ENCODE measurements at regions not wholly inside any gene's neighbourhood (a gene's known extent, or its start where the extent isn't known, plus 50 kb on each side); places are given as distances from the start of the nearest gene placed in this dataset.

- Histone ChIP-seq H3K23me2 (ENCODE audit: insufficient read length, low read depth, low read length, poor library complexity, severe bottlenecking) (no peaks in the 10 kb centered on the region), H3K23ac (ENCODE audit: insufficient read length, low read depth, low read length) (no peak overlapping the region), H3K4ac (ENCODE audit: low read depth, low read length) (no peak overlapping the region), H3K9ac (ENCODE audit: extremely low read depth, insufficient read length, low read length) (no peak overlapping the region), H2AFZ (ENCODE audit: low read length) (no peak overlapping the region), H3K56ac (ENCODE audit: insufficient read length, low read depth, low read length) (no peak overlapping the region), H4K20me1 (ENCODE audit: control insufficient read depth, insufficient read depth, insufficient read length) (no peaks in the 10 kb centered on the region), H3K9me3 (ENCODE audit: control insufficient read depth, low read depth, low read length) (no peaks in the 10 kb centered on the region), H4K91ac (ENCODE audit: insufficient read length, low read depth, low read length) (no peak overlapping the region), H3K79me2 (ENCODE audit: insufficient read depth, low read length) (no peaks in the 10 kb centered on the region), H2BK15ac (ENCODE audit: low read depth, low read length) (no peak overlapping the region), H2AK5ac (ENCODE audit: insufficient read length, low read length) (no peak overlapping the region), H2BK20ac (ENCODE audit: low read depth, low read length, poor library complexity, severe bottlenecking) (no peak overlapping the region), H3K18ac (ENCODE audit: insufficient read length, low read depth, low read length) (no peak overlapping the region), H2BK120ac (ENCODE audit: low read depth, low read length, poor library complexity, severe bottlenecking) (no peak overlapping the region), H3T11ph (ENCODE audit: low read length) (no peak overlapping the region), H4K8ac (replicated peaks; ENCODE audit: insufficient read length, low read depth, low read length) (no peak overlapping the region), H3K4me1 (ENCODE audit: insufficient read depth, low read length) (no peaks in the 10 kb centered on the region), H3K27me3 (ENCODE audit: insufficient read depth, low read length) (no peaks in the 10 kb centered on the region), H3K4me2 (ENCODE audit: insufficient read depth, insufficient read length, low read length) (no peak overlapping the region), H3K27ac (ENCODE audit: insufficient read length, low read depth, low read length) (no peak overlapping the region), H3K79me1 (ENCODE audit: insufficient read depth, low read depth, low read length, poor library complexity, severe bottlenecking) (no peaks in the 10 kb centered on the region), H3K14ac (ENCODE audit: insufficient read depth, low read length) (no peak overlapping the region), H2BK5ac (ENCODE audit: insufficient read length, low read length) (no peak overlapping the region), H2BK12ac (ENCODE audit: insufficient read length, low read depth, low read length) (no peak overlapping the region), H4K5ac (ENCODE audit: insufficient read length, low read depth, low read length) (no peak overlapping the region)
- Mint-ChIP-seq H3K4me1 (no peaks in the 10 kb centered on the region), H3K27ac (no peak overlapping the region), H3K36me3 (ENCODE audit: insufficient read depth in 1 of 3, low read depth in 3 of 3) (no peaks in the 10 kb centered on the region), H3K27me3 (ENCODE audit: low read depth) (no peaks in the 10 kb centered on the region), H3K9me3 (no peaks in the 10 kb centered on the region), H3K4me3 (no peak overlapping the region)
- DNase-seq: no peak
- no peak for TF ChIP-seq CTCF (conservative IDR thresholded peaks at IDR 0.05)
- WGBS (ENCODE audit: extremely low coverage, insufficient read length, low lambda C conversion rate): no CpG with 5 or more reads among the region's 1 CpG
Observed at GRCh38 chr6:8527818-8528217, 92.5 kb upstream of the SLC35B3 start.

All from H9 (cell line).